ENCODE measurements at regions not wholly inside any gene's neighbourhood (a gene's known extent, or its start where the extent isn't known, plus 50 kb on each side); places are given as distances from the start of the nearest gene placed in this dataset.
"Not testable (repeated sequence)": the region's sequence is repeated elsewhere in the genome, so short reads cannot be mapped to it uniquely, and the experiment has no call there.

GRCh38 chr9:60545878-60546385 is 368.3 kb upstream of the SPATA31A5 start:
- peaks cover 0 to 27% of the 10 kb centered on the region in 2 experiments for H3K9me3 ChIP-seq (ENCODE audit: control insufficient read depth in 1 of 2, insufficient read depth in 1 of 2, low read length in 2 of 2)
- Mint-ChIP-seq H3K4me3 (no peak overlapping the region), H3K9me3 (peaks cover 13% of the 10 kb centered on the region), H3K36me3 (ENCODE audit: low read depth) (peaks cover 4% of the 10 kb centered on the region), H3K27me3 (no peaks in the 10 kb centered on the region), H3K27ac (no peak overlapping the region), H3K4me1 (ENCODE audit: low read depth) (no peaks in the 10 kb centered on the region)
- ChIA-PET CTCF (no interaction called here), POLR2A (no interaction called here)
- no peak for TF ChIP-seq CTCF (IDR thresholded peaks at IDR 0.05)
- no peak overlapping the region for H3K27ac ChIP-seq (ENCODE audit: low read depth in 1 of 2, low read length in 2 of 2)
- H3K27me3 ChIP-seq (ENCODE audit: control insufficient read depth in 1 of 2, insufficient read depth in 2 of 2, low read length in 2 of 2) = no peaks in the 10 kb centered on the region
- ATAC-seq (ENCODE audit: poor library complexity) (no peak), DNase-seq (peak in 1 of 14 experiments; percentile 6)
- H3K4me1 ChIP-seq (ENCODE audit: insufficient read depth, low read length) = no peaks in the 10 kb centered on the region
- H3K36me3 ChIP-seq (ENCODE audit: insufficient read depth, low read length) = no peaks in the 10 kb centered on the region
- H3K4me3 ChIP-seq (ENCODE audit: low read length) = no peak overlapping the region
- intact Hi-C loops (cut with DNase I, micrococcal nuclease) = no loop called here

GRCh38 chr9:60546406-60546805 is 367.8 kb upstream of the SPATA31A5 start:
- no peaks in the 10 kb centered on the region for H3K36me3 ChIP-seq (ENCODE audit: insufficient read depth, low read length)
- H3K36me3 Mint-ChIP-seq (ENCODE audit: low read depth) = peaks cover 4% of the 10 kb centered on the region
- H3K4me3 Mint-ChIP-seq = no peak overlapping the region
- no peak for DNase-seq
- H3K27me3 Mint-ChIP-seq = no peaks in the 10 kb centered on the region
- ChIA-PET CTCF (no interaction called here), POLR2A (no interaction called here)
- H3K4me1 Mint-ChIP-seq (ENCODE audit: low read depth) = no peaks in the 10 kb centered on the region
- peaks cover 9% of the 10 kb centered on the region for H3K9me3 Mint-ChIP-seq
- H3K27ac ChIP-seq (ENCODE audit: low read depth in 1 of 2, low read length in 2 of 2) = no peak overlapping the region
- ATAC-seq (ENCODE audit: poor library complexity) = no peak
- no peaks in the 10 kb centered on the region for H3K4me1 ChIP-seq (ENCODE audit: insufficient read depth, low read length)
- H3K27me3 ChIP-seq (ENCODE audit: control insufficient read depth in 1 of 2, insufficient read depth in 2 of 2, low read length in 2 of 2) = no peaks in the 10 kb centered on the region
- no peak overlapping the region for H3K27ac Mint-ChIP-seq
- no peak for TF ChIP-seq CTCF (IDR thresholded peaks at IDR 0.05)
- intact Hi-C loops (cut with DNase I, micrococcal nuclease) = no loop called here
- H3K9me3 ChIP-seq (ENCODE audit: control insufficient read depth in 1 of 2, insufficient read depth in 1 of 2, low read length in 2 of 2) = peaks cover 0 to 27% of the 10 kb centered on the region in 2 experiments
- H3K4me3 ChIP-seq (ENCODE audit: low read length) = no peak overlapping the region

- H3K27ac ChIP-seq (ENCODE audit: low read depth in 1 of 2, low read length in 2 of 2); H3K4me1 Mint-ChIP-seq (ENCODE audit: low read depth); H3K27ac Mint-ChIP-seq; H3K36me3 Mint-ChIP-seq (ENCODE audit: low read depth); H3K27me3 ChIP-seq (ENCODE audit: control insufficient read depth in 1 of 2, insufficient read depth in 2 of 2, low read length in 2 of 2); H3K4me3 ChIP-seq (ENCODE audit: low read length); POLR2A ChIA-PET; intact Hi-C loops (cut with DNase I, micrococcal nuclease); H3K9me3 Mint-ChIP-seq; CTCF ChIA-PET; DNase-seq; H3K4me3 Mint-ChIP-seq; ATAC-seq (ENCODE audit: poor library complexity); H3K36me3 ChIP-seq (ENCODE audit: insufficient read depth, low read length); H3K4me1 ChIP-seq (ENCODE audit: insufficient read depth, low read length); H3K27me3 Mint-ChIP-seq: not testable (repeated sequence)
- peaks cover 0 to 27% of the 10 kb centered on the region in 2 experiments for H3K9me3 ChIP-seq (ENCODE audit: control insufficient read depth in 1 of 2, insufficient read depth in 1 of 2, low read length in 2 of 2)
Observed at GRCh38 chr9:60546990-60547389, 367.2 kb upstream of the SPATA31A5 start.
